Activated T-cell treated with anti-CD3 and anti-CD28 coated beads for 1 hour (primary cell): ENCODE measurements at regions not wholly inside any gene's neighbourhood (a gene's known extent, or its start where the extent isn't known, plus 50 kb on each side); places are given as distances from the start of the nearest gene placed in this dataset.
"Not testable (repeated sequence)": the region's sequence is repeated elsewhere in the genome, so short reads cannot be mapped to it uniquely, and the experiment has no call there.

Experiments
- DNase-seq: peaks from one replicate; pipeline ENCODE4 v3.0.0-alpha.2; 2020; ENCODE audit warnings: low read depth

DNA sequence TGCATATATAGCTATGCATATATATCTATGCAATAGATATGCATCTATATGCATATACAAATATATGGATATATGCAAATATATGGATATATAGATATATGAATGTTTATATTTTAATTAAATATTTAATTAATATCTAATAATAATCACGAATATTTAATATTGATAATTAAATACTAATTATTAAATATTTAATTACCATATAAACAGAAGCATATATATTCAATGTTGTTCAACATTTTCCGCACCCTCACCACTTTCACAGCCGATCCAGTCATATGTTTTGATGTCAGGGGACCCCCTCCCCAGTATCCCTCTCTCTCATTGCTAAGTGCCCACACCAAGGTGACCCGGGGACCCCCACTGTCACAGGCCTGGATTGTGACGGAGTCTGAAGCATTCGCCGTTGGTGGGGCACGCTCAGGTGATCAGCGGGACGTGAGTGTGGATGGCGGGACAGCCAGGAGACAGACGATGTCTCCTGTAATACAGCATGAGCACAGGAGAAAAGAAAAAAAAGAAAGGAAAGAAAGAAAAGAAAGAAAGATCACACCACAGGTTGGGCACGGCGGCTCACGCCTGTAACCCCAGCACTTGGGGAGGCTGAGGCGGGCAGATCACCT is 199.7 kb downstream of the CRLF2 start:
- no peak for DNase-seq

DNA sequence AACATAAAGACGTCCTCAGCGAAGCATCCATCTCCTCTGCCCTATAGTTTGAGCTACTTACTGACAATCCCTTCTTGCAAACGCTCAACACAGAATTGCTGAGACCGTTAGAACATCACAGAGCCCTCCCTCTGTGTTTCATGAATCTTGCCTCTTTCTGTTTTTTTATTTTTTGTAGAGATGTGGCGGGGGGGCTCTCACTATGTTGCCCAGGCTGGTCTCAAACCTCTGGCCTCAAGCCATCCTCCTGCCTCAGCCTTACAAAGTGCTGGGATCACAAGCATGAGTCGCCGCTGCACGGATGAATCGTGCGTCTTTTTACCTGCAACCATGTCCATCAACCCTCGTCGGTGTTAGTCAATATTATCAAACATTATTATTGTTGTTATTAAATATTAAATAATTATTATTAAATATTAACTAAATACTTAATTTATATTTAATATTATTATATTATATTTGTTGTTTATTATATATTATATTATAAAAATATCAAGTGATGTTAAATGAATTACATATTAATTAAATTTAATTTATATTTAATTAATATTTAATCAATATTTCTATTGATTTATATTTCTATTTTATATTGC is 200.7 kb downstream of the CRLF2 start:
- no peak for DNase-seq

DNA sequence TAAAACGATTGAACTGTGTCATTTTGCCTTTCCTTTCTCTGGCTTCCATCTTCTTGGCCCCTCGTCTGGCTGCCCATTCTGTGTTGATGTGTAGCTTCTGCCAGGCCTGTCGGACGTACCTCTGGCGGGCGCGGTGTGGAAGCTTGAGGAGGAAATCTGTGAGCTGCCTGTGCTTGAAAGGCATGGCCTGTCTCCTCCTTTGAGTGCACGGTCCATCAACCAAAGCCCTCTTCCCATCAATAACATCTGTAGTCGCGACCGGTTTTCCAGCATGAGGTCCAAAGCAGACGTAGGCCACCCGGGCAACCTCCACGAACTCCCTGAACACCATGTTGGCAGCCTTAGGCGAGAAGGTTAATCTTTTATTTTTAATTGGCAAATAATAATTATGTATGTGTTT is 202.7 kb downstream of the CRLF2 start:
- DNase-seq, result no peak

DNA sequence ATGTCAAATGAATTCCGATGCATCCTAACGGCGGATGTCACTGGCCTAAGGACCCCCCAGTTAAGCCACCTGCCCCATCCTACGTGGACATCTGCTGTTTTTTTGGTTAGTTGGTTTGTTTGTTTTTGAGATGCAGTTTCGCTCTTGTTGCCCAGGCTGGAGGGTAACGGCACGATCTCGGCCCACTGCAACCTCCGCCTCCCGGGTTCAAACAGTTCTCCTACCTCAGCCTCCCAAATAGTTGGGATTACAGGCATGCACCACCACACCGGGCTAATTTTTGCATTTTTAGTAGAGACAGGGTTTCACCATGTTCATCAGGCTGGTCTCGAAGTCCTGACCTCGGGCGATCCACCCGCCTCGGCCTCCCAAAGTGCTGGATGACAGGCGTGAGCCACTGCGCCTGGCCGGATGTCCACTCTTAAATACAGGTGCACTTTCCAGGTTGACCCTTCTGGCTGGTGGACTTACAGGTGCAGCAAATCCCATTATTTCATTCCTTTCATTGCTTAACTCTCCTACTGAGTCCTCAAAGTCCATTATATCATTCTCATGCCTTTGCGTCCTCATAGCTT is 206.2 kb downstream of the CRLF2 start:
- no peak for DNase-seq

DNA sequence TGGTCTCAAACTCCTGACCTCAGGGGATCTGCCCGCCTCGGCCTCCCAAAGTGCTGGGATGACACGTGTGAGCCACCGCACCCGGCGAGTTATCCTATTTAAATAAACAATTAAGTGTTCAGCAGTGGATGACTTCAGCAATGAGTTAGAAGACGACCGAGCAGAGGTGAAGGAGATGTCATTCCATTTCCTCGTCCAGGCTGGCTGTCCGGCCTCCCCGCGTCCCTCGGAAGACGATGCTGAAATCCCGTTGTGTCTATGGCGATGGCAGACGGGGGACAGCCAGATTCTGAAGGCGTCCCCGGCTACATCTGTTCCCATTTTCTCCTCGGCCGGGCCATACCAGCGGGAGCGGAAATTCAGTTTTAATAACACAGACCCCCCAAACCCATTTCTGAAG is 209.8 kb downstream of the CRLF2 start:
- DNase-seq, result no peak

DNA sequence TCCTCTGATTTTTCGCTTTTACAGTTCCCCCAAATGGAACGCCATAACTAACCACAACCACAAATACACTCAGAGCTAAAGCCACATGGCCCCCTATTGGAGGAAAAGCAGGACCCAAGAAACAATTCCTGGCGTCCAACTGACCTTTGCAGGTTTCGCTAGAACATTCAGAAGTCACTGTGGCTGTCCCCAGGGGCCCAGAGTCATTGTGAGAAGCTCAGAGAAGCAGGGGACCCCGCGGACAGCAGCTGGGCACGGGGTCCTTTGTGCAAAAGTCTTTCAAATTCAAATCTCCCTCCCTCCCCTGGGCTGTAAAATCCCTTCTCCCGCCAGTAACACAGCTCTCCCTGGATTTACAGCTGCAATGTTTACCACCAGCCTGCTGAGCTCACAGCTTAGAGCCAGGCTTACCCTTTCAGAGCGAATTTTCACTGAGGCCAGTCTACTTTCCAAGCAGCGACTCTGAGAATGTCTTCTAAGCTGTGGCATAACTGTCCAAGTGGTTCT is 214.8 kb downstream of the CRLF2 start:
- DNase-seq, result no peak

DNA sequence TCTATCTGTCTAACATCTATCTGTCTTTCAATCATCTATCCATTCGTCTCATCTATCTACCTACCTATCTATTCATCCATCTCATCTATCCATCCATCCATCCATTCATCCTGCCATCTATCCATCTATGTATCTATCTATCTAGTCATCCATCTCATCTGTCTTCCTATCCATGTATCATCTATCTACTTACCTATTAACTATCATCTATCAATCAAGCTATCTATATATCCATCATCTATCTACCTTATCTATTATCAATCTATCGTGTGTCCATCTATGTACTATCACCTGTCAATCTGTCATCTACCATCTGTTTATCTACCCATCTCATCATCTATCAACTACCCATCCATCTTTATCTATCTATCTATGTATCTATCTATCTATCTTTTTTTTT is 217.7 kb downstream of the CRLF2 start:
- DNase-seq, result no peak

DNA sequence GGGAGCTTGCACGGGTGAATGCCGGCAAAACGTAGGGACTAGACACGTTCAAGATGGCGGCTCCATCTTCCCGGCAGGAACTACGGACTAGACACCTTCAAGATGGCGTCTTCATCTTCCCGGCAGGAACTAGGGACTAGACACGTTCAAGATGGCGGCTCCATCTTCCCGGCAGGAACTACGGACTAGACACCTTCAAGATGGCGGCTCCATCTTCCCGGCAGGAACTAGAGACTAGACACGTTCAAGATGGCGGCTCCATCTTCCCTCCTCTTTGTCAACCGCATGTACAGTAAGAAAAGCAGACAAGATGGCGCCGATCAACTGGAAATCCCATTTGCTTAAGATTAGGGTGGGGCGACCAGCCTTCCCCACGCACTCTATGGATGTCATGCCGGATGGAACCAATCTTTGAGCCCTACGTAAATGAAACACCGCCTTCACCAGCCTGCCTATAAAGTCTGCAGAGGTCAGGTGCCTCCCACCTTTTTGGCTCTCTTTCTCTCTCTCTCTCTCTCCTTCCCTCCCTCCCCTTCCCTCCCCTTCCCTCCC is 222.4 kb downstream of the CRLF2 start:
- peak; percentile 0 for DNase-seq

DNA sequence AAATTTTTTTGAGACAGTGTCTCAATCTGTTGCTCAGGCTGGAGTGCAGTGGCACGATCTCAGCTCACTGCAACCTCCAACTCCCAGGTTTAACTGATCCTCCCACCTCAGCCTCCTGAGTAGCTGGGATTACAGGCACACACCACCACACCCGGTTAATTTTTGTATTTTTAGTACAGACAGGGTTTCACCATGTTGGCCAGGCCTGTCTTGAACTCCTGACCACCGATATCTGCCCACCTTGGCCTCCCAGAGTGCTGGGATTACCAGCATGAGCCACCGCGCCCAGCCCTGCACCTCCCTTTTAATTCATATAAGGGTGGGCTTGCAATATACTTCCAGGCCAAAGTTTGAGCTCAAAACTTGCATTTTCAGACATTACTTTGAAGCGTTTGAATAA is 223.9 kb downstream of the CRLF2 start:
- not testable (repeated sequence) for DNase-seq

DNA sequence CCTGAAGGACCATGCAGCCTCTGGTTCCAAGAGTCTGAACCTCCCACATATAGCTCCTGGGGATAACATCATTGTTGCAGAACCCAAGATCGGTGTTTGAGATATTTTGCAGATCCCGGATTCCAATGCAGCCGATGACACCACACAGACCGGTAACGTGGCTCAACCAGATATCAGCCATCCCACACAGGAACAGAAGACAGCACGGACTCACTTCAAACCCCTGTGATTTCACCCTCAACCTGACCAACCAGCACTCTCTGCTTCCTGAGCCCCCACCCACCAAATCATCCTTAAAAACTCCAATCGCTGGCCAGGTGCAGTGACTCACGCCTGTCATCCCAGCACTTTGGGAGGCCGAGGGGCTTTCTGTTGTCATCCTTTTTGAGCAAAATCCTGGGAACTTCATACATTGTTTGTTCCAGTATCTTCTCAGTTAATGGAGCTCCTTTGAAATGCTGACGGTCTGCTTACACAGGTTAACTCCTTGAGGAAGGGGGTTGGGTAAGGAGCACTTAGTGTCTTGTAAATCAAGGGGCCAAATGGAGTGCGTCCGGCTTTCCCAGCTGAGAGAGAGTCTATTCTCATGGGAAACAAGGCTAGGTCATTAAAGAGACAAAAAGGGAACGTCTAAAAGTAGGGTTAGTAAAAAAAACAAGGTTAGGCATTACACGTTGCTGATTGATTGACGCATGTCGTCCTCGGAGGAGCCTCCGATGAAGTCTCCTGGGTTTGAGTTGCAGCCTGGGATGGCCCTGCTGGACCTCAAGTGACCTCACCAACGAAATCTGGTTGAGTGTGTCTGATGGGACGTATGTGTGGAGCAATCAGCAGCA is 230.4 kb downstream of the CRLF2 start:
- DNase-seq, result no peak

DNA sequence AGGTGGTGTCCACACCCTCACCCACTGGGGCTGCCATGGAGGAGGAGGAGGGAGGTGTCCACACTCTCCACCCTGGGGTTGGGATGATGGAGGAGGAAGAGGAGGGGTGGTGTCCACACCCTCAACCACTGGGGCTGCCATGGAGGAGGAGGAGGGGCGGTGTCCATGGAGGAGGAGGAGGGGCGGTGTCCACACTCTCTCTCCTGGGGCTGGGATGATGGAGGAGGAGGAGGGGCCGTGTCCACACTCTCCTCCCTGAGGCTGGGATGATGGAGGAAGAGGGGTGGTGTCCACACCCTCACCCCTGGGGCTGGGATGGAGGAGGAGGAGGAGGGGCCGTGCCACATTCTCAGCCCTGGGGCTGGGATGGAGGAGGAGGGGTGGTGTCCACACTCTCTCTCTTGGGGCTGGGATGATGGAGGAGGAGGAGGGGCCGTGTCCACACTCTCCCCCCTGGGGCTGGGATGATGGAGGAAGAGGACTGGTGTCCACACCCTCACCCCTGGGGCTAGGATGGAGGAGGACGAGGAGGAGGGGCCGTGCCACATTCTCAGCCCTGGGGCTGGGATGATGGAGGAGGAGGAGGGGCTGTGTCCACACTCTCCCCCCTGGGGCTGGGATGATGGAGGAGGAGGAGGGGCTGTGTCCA is 231.7 kb downstream of the CRLF2 start:
- no peak for DNase-seq

DNA sequence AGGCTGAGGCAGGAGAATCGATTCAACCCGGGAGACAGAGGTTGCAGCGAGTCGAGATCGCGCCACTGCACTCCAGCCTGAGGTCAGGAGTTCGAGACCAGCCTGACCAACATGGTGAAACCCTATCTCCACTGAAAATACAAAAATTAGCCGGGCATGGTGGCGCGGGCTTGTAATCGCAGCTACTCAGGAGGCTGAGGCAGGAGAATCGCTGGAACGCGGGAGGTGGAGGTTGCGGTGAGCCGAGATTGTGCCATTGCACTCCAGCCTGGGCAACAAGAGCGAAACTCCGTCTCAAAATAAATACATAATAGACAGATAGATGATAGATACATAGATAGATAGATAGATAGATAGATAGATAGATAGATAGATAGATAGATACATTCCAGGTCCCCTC is 233.3 kb downstream of the CRLF2 start:
- DNase-seq, result not testable (repeated sequence)

DNA sequence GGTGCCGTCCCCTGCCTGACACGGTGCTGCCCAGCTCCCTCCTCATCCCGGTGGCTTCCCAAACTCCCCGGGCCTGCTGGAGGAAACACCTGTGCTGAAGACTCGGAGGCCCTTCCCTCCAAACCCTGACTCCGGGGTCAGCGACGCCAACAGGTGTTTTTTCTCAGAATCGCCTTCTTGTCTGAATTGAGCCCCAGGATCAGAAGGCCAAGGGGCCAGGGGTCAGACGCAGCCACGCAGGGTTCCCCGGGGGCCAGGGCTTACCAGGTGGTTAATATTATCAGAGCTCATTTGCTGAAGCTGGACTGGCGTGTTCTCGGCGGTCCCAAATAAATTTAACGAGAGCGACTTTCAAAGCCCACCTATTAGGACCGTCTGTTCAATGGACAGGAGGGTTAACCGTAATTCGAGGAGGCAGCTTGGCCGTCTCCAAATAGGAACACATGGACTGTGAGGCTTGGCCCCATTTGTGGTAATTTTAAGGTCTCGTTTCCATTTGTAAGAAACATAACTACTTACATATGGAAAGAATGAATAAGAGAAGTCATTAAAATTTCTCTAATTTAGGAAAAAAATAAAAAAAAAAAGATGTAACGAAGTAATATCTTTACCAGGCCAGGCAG is 239.3 kb downstream of the CRLF2 start:
- no peak for DNase-seq

DNA sequence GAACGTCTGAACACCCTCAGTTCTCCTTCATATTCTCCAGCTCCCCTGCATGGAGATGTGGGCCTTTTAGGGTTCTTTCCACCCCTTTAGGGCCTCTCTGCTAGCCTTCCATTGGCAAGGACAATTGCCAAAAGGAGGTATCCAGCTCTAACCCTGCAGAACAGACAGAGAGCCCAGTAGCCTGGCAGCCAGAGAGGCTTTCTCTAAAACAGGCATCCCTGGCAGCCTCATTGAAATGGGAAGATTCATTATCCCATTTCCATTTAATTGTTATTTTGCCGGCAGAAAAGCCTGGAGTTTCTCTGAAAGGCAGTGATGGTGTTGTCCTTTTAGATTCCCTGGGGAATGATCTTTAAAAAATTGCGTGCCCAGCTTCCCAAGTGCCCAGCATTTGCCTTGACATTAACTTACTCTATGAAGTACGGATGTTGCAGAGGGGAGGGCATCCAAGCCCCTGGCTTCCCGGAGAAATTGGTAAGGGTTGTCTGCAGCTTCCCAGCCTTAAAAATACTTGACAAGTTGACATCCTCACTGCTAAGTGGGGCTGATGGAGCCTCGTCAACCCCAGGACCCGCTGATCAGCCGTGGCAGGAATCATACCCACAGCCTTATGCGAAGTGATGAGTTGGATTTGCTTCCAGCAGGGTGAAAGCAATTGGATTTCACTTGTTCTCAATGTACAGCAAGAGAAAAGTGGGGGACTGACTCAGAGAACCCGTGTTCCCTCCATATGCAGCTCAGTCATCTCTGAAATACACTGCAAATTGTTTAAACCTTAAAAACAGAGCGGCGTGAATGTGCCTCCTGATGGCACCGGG is 244.1 kb downstream of the CRLF2 start:
- DNase-seq, result no peak

DNA sequence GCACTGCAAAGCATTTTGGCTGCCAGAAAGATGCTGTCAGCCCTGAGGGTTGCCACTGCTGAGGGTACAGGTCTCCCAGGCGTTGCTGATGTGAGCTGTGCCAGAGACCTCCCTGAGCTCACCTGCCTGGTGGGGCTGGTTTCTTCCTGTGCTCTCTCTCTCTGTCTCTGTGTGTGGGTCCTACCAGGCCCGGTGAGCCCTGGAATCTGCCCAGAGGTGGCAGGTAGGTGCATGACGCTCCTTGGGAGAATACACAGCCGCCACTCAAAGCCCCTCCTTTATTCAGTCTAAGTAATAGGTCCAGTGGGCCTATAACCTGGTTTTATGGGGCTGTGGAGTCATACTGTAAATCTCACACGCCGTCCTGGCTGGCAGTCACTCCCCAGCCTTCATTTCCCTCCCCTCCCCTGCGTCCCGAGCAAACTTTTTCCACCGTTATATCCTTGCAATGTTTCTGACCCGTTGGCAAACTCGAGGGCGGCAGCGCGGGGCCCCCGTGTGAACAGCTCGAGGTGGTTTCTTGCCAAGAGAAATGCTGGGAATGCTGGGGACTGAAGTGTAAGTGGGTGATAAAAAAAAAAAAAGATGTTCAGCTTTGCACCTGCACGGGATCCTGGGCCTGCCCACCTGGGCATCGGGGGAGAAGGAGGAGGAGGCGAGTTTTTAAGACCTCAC is 245.9 kb downstream of the CRLF2 start:
- DNase-seq, result no peak

DNA sequence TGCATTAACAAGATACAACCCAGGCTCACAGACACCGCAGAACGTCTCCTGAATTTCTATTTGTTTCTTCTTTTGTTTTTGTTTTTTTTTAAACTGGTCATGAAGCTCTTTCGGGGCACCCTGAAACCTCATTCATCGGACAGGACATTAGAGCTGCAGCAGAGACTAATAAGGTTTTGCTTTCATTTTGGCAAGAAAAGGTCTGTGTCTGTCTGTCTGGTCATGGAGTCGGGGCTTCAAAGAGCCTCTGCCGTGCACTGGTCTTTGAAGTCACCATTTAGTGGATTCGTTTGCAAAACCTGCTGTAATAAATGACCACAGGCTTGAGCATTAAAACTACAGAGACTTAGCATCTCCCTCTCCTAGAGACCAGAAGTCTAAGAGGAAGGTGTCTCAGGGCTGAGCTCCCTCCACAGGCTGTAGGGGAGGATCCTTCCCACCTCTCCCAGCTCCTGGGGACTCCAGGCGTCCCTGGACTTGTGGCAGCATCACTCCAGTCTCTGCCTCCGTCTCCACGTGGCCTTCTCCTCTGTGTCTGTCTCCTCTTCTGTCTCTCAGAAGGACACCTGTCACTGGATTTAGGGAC is 247.5 kb downstream of the CRLF2 start:
- no peak for DNase-seq

DNA sequence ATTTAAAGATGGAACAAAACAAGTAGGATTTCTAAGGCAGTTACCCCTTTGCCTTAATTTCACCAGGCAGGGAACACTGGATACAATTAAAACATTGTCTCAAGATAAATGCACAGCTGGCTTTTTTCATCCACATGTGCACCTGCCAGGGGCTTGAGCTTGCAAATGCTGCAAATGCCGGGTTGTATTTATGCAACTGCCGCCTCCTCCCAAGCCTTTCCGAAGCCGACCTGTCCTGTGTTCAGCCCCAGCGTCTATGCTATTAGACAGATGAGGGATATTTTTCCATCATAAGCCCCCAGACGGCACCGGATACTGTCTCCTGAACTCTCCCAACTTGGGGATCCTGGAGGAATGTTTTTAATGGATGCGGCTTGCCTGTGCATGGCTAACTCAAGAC is 251.6 kb downstream of the CRLF2 start:
- DNase-seq, result no peak

DNA sequence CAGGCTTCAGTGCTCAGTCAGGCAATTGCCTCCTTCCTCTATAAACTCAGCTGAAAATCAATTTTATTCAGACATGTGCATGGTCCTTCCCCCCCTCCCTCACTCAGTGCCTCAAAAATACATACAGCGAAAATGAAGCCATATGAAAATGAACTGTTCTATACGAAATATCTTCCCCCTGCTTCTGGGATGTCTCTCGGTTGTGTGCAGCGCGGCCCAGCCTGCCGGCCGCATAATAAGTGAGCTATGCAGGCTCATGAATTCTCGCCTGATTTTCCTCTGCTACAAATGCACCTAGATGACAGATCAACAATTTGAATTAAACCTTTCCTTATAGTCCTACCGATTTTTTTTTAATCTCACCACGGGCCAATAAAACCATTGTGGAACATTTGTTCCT is 252.9 kb downstream of the CRLF2 start:
- no peak for DNase-seq

DNA sequence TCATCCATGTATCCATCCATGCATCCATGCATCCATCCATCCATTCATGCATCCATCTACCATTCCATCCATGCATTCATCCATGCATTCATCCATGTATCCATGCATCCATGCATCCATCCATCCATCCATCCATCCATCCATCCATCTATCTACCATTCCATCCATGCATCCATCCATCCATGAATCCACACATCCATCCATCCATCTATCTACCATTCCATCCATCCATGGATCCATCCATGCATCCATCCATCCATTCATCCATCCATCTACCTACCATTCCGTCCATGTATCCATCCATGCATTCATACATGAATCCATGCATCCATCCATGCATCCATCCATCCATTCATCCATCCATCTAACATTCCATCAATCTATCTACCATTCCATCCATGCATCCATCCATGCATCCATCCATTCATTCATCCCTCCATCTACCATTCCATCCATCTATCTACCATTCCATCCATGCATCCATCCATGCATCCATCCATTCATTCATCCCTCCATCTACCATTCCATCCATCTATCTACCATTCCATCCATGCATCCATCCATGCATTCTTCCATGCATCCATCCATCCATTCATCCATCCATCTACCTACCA is 257.2 kb downstream of the CRLF2 start:
- DNase-seq, result not testable (repeated sequence)
